Embryonic facial prominence (tissue), 1 donor: ENCODE measurements at regions not wholly inside any gene's neighbourhood (a gene's known extent, or its start where the extent isn't known, plus 50 kb on each side); places are given as distances from the start of the nearest gene placed in this dataset.

Experiments used
- DNase-seq: peaks from one replicate; pipeline ENCODE4 v3.0.0-alpha.2; 2016; ENCODE audit errors: extremely low spot score

DNA sequence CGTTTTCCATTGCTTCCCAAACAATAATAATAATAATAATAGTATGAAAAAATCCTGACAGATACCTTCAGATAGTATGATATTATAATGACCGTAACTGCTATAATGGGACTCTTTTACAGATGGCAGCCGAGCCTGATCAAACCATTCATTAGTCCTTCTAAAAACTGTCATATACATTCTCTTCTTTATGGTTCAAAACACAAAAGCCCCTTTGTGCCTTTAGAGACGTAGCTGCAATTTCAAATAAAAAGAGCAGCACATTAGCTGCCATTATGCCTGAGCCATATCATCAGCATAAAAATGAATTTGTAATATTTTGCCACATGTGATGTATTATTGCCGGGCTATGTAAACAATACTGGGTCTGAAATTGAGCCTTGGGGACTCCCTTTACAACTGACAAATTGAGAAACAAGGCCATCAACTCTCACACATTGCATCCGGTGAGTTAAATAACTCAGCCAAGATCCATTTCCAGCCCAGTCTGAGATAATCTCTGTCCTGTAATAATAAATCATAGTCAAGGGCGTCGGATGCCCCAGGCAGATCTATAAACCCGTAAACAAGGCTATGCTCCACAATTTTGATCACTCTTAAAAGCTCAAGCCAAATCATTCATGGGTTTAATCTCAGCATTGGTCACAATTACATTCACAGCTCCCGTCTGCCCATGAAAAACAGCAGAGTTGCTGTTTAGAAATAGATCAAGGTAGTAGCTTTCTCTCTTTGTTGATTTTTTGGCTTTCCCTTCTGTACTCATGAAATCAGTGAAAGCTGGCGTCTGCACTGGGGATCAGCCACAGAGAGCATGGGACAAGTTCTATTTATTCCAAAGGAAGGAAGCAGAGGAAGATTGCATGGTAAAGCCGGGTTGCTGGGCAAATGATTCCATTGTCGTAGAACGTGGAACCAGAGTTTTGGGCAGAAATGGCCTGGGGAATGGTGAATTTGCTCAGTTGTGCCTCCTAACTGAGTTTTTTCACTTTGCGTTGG lies 150.1 kb upstream of the BMPER start:
- DNase-seq = no peak

DNA sequence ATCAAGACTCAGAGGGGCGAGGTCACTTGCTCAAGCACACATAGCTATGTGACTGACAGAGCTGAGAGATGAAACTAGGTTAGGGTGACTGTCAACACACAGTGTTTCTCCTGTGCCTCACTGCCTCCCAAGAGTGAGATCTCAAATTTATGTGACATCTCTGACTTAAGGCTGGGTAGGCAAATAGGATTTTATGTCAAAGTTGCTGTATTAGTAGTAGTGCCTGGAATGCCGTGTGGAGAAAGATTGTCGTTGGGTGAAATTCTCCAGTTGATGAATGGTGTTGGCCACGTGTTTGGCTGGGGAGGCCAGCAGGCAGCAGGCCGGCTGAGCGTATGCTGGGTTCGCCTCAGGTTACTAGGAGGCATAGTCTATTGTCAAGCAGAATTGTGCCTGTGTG lies 148.3 kb upstream of the BMPER start:
- no peak for DNase-seq

DNA sequence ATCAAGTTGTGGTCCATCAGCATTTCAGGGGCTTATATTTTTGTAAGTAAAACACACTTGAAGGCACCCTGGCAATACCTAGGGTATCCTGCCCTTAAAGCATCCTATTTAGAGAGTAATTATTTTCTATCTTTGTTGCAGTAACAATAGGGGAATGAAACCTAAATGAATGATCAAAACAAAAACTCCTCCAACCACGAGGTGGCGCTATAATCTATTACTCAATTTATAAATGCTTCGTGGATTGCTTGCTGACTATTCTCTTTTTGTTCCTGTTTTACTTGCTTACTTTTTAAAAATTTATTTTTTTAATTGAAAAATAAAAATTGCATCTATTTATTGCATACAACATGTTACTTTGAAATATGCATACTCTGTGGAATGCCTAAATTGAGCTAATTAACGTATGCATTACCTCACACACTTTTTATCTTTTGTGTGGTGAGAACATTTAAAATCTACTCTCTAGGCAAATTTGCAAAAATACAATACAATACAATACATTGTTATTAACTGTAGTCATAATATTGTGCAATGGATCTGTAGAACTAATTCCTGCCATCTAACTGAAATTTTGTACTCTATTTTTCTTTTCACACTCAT lies 147.7 kb upstream of the BMPER start:
- no peak for DNase-seq

DNA sequence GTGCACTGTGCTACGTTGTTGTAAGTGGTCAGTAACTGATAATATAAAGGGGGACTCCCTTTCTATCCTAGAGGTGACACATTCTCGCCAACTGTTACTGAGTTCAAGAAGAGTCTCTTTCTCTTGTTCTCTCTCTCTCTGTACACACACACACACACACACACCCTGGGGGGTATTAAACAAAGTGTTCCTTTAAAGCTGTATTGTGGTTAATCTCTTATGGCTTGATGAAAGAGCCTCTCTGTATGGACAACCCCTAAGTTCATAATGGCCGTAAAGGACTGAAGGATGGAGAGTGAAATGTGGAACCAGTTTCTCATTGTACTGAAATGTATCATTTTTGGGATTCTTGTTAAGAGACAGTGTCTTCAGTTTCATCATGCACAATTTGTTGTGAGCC lies 145.2 kb upstream of the BMPER start:
- DNase-seq = no peak

DNA sequence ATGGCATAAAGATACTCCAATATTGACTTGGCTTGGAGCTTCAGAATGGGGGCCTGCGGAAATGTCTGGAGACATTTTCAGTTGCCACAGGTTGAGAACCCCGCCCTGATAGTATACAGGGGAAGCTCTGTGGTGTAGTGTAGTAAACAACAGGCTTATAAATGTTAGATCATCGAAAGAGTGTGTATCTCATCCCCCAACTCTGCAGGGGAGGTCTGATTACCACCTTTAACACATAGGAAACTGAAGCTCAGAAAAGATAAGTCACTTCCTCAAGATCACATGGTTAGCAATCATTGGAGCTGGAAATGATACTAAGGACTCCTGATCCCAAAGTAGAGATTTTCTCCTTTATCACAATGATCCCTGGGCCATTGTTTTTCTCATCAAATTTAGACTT lies 144.5 kb upstream of the BMPER start:
- no peak for DNase-seq

DNA sequence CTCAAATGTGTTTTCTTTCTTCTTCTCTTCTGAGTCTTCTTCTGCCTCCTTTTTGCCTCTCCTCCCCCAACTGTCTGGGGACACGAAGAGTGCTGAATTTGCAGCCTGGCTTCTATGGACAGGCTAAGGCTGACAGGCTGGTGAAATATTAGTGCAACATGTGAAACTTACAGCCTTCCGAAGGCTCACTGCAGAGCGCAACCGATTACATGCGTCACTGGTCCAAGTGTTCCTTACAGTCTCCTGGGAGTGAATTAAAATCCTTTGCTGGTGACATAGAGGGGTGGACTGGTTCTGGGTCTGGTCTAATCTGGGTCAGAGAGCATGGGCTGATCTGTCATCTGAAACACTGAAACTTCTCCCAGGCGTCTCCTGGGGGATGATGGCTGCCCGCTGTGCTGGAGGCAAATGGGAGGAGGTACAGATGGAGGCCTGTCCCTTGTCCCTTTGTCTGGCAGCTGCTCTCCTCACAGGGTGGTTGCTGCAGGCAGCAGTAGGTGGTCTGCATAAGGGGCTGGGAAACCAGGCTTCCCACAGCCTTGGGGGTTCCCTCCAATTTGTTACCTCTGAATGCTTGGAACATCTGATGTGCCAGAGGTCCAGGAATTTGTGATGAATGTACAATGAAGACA lies 143.8 kb upstream of the BMPER start:
- DNase-seq = no peak

DNA sequence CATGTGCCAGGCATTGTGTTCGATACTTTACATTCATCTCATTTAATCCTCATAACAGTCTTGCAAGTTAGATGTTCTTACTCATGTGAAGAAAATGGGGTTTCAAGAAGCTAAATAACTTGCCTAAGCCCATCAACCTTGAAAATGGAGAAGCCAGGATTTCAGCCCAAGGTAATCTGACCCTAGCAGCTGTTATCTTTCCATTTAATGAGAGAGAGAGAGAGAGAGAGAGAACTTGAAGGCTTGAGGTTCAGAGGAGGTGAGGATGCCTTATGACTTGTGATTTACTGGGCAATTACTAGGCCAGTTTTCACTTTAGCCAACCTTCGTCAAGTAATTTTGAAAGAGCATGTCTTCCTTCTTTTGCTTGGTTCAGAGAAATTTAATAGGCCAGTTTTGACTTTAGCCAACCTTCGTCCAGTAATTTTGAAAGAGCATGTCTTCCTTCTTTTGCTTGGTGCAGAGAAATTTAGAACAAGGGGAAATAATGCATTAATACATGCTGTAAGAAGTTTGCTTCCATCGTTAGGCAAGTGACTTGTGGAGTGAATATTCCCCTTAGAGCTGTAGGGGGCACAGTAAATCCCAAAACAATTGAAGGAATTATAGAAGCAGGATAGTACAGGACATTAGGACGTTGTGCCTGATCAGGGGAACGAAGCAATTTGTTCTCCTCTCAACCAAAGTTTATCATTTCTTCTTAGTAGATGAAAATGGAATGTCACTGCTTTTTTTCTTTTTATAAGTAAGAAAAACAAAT lies 143.0 kb upstream of the BMPER start:
- no peak for DNase-seq

DNA sequence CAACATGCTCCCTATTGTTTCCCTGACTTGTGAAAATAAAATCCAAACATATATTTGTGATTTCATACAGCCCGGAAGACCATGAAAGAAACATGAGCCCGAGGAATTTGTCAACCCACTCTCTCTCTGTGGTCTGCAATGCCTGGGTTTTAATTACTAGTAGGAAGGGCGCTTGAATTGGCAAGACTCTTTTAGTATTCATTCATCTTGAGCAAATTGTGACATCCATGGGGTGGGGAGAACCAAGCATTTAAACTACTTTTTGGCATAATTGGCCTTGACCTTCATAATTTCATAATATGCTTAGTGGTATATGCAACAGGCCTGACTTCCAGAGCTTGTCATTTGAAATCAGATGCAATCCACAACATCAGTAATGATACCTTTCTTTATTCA lies 142.4 kb upstream of the BMPER start:
- DNase-seq = no peak

DNA sequence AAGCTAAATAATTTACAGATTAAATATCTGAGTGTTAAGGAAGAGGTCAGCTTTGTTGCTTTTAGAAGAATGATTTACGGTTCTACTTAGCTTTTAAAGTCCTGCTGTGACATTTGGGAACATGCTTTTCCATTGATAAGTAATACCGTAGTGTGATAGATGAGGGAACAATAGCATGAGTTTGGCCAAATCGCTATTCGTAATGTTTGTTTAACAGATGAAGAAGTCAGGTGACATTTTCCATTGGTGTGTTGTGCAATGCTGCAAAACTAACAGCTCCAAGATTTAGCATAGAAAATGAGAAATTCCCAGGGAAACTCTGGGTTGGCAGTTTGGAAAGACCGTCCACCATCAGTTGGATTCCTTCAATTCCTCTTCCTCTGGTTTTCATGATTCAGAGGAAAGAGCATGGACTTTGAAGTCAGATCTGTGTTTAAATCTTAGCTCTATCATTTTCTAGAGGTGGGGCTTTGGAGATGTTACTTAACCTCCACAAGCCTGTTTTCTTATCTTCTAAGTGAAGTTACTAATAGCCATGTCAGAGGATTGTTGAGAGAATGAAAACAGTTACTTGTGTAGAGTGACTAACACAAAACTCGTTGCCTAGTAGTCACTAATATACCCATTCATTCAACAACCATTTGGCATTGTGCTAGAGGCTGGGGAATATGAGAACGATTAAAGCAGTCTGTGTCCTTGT lies 140.4 kb upstream of the BMPER start:
- DNase-seq = no peak

DNA sequence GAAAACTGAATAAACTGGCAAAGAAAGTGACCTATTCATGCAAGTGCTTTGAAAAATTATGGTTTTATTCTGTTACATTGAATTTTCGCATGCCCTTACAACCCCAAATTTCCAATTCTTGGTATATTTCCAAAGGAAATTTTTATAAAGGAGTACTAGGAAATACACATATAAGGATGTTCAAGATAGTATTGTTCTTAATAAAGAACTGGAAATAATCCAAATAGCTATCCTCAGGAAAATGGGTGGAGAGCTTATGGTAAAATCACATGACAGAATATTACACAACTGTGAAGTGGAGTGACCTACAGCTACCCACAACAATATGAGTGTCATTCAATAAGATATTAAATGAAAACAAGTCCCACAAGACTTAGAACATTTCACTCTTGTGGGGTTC lies 138.9 kb upstream of the BMPER start:
- no peak for DNase-seq

DNA sequence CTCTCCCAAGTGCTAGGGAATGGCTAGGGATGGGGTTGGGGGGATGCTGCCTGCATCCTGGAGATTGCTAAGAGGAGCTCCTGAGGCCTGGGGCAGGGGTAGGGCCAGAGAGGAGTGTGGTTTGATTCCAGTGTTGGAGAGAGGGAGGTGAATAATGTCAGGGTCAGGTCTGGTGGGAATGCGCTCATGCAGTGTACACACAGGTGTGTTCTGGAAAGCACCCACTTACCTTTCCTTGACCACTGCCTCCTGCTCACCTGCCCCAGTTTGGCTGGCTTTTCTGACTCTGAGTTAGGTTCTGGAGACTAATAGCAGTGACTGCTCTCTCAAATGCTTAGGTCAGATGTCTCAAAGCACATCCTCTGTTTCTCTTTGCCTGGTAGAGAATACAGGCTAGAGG lies 135.4 kb upstream of the BMPER start:
- DNase-seq = no peak

DNA sequence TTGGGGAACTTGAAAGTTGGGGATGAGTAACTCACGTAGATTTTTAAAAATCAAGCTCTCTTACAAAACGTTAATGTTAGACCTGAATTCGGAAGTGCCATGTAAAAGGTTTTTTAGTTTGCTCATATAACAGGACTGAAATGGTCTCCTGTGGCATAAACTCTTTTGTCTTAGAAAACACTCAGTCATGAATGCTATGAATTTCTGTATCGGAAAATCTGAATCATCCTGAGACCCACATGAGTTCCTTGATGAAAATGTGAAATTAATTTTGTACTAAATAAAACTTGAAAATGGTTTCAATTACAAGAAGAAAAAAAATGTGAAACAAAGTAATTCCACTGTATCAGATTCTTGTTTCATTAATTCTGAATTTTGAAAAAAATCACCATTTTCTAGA lies 134.8 kb upstream of the BMPER start:
- DNase-seq = no peak

DNA sequence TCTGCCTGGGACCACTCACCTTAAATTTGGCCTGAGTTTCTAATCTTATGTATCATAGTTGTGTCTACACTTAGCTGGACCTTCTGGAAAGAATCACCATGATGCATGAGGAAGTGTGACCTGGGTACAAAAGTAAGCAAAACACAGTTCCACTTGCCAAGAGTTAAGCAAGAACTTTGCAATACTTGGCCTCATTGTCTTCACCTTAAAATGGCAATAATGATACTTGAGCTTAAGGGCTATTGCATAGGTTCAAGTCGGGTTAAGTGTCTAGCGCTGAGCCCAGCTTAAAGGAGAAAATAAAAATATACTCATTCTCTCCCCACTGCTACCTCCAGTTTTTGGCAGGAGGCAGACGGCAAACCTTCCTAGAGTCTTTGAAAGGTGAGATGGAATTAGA lies 133.9 kb upstream of the BMPER start:
- DNase-seq = no peak

DNA sequence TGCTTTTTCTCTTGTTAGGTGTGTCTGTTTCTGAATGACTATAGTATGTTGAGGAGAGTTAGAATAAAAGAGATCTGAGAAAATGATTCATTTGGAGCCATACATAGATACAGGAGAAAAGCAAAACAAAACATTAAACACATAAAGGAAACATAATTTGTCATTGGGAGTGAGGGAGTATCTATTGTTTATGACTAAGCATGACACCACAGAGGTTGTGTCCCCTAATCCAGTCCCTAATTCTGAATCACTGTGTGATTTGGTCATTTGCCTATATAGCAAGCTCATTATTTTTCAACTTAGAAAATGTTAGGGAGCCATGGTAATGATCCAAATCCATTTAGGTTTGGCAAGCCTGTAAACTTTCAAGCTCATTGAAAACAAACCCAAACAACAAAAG lies 132.3 kb upstream of the BMPER start:
- no peak for DNase-seq

DNA sequence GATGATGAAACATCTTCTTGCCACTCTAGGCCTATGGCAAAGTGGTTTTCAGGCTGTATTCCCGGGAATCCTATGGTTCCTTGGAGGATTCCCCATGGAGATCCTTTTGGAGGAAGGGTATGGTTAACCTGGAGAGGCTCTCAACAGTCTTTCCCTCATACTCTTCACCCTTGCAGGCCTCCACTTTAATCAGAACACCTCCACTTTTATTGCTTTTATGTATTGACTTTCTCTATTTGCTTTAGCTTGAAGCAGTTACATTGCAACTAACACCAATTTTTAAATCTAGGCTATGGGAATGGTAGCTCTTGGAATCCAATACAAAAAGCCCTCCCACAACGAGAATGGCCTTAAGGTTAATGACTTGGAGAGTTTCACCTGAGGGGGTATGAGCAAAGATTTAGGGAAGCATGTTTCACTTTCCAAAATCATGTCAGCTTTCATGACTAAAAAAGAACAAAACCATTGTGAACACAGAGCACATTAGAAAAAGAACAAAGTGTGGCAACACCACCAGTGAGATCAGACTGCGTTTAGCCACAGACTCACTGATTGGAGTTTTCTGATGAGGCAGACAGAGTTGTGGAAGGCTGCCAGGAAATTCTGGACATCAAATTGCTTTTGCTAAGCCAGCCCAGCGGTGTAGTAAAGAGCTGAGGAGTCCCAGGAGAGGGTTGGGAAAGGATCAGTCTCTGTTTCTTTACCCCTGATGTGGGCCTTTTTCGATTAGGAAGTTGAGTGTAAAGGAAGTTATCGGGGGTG lies 130.4 kb upstream of the BMPER start:
- DNase-seq = no peak

DNA sequence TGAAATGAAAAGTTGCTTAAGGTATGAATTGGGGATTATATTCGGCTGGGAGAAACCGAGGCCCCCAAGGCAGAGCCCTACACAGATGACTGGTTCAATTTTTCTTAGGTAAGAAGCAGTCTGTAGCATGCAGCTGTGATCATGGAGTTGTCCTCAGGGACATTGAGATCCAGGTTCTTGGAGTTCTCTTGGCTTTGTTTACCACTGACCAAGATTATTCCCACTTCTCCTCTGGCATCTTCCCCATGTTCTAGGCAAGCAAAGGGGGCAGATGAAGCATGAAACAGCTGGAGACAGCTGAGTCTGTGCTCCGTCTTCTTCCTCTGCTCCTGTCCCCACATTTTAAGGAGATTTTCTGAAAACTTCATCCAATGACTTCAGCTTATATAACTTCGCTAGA lies 129.5 kb upstream of the BMPER start:
- DNase-seq = no peak

DNA sequence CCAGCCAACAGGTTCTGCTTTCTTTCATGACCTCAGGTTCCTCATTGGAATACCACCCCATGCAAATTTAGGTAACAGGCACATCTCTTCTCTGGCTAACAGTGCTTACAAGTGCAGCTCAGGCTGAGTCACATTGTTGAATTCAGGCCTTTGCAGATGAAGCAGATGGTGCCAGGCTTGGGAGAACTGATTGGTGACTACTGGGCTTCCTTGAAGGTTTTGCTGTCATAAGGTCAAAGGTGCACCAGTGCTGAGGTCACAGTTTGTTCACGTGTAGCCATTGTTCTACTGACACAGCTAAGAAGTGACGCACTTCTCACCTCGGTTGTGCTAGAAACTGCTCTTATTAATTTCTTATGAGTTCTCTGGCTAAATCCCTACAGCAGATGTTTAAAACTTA lies 128.6 kb upstream of the BMPER start:
- DNase-seq = no peak

DNA sequence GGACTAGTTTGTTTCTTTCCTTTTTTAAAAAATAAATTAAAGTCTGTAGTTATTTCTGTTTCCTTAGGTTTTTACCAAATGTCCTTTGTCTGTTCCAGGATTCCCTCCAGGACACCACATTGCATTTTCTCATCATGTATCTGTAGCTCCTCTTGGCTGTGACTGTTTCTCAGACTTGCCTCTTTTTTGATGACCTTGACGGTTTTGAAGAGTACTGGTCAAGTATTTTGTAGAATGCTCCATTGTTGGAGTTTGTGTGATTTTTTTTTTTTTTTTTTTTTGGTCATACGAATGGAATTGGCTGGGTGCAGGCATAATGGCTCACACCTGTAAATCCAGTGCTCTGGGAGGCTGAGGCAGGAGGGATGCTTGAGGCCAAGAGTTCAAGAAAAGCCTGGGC lies 127.1 kb upstream of the BMPER start:
- no peak for DNase-seq

DNA sequence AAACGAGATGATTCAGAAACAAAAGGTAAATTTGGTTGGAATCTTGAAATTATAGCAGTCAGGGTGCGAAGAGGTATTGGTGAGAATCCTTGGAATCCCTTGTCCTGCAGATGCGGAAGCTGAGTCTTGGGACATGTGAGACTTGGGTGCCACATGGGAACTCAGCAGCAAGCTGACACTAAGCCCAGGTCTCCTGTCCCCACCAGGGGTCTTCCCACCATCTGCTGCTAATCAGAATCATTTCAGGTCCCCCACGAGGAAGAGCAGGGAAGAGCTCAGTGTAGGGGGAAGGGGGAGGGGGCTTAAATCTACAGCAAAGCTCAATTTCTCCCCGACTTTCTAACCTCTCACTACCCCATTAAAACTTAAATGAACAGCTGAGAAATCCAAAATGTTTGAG lies 126.1 kb upstream of the BMPER start:
- DNase-seq = no peak

DNA sequence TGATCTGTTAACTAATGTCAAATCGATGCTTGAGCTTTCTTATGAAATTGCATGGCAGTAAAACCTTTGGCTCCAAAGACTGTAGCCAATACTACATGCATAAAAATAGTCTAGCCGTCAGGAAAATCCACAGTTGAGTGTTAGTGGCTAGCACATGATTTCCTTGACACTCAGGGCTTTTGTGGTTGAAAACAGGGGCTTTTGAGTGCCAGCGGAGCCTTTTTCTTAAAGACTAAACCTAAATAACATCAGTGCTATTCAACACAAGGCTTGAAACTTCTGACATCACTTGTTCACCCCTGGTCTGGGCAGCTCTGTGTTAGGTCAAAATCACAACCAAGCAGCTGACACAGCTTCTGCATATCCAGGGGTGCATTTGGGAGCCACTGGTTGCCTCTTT lies 124.2 kb upstream of the BMPER start:
- DNase-seq = no peak

DNA sequence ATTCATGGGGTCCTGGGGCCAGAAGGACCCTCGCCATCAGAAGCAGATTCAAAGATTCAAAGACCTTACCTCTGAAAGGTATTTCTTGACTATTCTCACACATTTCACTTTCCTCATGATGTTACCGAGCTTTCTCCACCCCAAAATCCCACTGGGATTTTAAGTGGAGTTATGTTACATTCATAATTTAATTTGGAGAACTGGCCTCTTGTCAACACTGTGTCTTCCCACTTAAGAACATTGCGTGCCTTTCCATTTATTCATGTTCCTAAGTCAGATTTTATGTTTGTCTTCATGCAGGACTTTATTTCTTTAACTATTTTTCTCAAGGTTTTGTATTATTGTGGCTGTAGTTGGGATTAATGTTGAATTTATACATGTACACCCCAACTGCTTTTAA lies 123.5 kb upstream of the BMPER start:
- DNase-seq = no peak
